ENCODE measurements at regions not wholly inside any gene's neighbourhood (a gene's known extent, or its start where the extent isn't known, plus 50 kb on each side); places are given as distances from the start of the nearest gene placed in this dataset.

DNA sequence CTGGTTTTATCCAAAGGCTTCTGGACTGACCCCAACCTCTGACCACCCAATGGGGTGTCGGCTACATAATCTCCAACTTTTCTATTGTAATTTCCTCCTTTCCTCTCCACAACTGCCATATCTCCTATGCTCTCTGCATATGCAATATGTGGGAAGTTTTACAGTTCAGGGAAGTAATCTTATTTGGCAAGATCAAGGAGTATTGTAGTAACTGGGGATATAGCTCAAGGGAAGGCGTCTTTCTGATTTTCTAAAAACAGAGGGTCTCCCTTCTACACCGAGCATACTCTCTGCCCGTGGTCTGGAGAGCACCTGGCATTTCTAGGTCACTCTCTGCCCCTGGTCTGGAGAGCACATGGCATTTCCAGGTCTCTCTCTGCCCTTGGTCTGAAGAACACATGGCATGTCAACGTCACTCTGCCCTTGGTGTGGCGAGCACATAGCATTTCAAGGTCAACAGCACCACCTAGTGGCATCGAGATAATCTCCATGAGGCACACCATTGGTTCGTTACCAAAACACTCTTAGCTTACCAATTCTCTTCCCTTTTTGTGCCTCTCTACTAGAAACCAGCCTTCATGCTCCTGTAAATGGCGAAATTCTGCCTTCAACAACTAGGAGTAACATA, 616.4 kb upstream of the NUDT12 start:
- TF ChIP-seq, protein P1, sequence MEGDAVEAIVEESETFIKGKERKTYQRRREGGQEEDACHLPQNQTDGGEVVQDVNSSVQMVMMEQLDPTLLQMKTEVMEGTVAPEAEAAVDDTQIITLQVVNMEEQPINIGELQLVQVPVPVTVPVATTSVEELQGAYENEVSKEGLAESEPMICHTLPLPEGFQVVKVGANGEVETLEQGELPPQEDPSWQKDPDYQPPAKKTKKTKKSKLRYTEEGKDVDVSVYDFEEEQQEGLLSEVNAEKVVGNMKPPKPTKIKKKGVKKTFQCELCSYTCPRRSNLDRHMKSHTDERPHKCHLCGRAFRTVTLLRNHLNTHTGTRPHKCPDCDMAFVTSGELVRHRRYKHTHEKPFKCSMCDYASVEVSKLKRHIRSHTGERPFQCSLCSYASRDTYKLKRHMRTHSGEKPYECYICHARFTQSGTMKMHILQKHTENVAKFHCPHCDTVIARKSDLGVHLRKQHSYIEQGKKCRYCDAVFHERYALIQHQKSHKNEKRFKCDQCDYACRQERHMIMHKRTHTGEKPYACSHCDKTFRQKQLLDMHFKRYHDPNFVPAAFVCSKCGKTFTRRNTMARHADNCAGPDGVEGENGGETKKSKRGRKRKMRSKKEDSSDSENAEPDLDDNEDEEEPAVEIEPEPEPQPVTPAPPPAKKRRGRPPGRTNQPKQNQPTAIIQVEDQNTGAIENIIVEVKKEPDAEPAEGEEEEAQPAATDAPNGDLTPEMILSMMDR (IDR thresholded peaks at IDR 0.05; ENCODE audit: control extremely low read depth, extremely low read depth): peak; percentile 26
- ATAC-seq (ENCODE audit: insufficient read depth, low FRiP score): peak; percentile 62
- Histone ChIP-seq H3K4me1 (ENCODE audit: control insufficient read depth in 5 of 5, insufficient read depth in 5 of 5, low read length in 5 of 5) (no peaks in the 10 kb centered on the region), H3K27ac (ENCODE audit: low read depth in 1 of 2, low read length in 1 of 2) (no peak overlapping the region), H3K9ac (ENCODE audit: insufficient read depth in 1 of 2, low read length in 2 of 2) (no peak overlapping the region), H3K9me3 (ENCODE audit: control insufficient read depth in 4 of 4, insufficient read depth in 3 of 4, low read length in 3 of 4) (peaks cover 4 to 19% (median 11%) of the 10 kb centered on the region in 4 donors), H3K27me3 (ENCODE audit: control insufficient read depth in 3 of 3, insufficient read depth in 3 of 3, low read length in 2 of 3) (no peaks in the 10 kb centered on the region), H3K4me3 (no peak overlapping the region), H3K36me3 (ENCODE audit: control insufficient read depth in 4 of 4, insufficient read depth in 4 of 4, low read length in 4 of 4) (no peaks in the 10 kb centered on the region)
- no peak for DNase-seq
- WGBS, 2 donors: 70 to 81% methylated on average over 9 of the region's 9 CpGs

DNA sequence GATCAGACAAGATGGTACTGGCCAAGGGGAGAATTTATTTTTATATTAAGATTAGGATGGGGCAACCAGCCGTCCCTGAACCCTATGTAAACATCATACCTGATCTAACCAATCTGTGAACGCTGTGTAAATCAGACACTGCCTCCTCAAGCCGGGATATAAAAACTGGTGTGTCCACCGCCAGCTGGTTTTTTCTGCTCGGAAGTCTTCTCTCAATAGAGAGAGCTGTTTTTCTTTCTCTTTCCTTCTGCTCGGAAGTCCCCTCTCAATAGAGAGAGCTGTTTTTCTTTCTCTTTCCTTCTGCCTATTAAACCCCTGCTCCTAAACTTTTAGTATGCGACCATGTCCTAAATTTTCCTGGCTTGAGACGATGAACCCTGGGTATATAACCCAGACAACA, 615.5 kb upstream of the NUDT12 start:
- Histone ChIP-seq H3K4me3 (no peak overlapping the region), H3K4me1 (ENCODE audit: control insufficient read depth in 5 of 5, insufficient read depth in 5 of 5, low read length in 5 of 5) (no peaks in the 10 kb centered on the region), H3K9me3 (ENCODE audit: control insufficient read depth in 4 of 4, insufficient read depth in 3 of 4, low read length in 3 of 4) (peaks cover 4 to 19% (median 11%) of the 10 kb centered on the region in 4 donors), H3K27me3 (ENCODE audit: control insufficient read depth in 3 of 3, insufficient read depth in 3 of 3, low read length in 2 of 3) (no peaks in the 10 kb centered on the region), H3K9ac (ENCODE audit: insufficient read depth in 1 of 2, low read length in 2 of 2) (no peak overlapping the region), H3K27ac (ENCODE audit: low read depth in 1 of 2, low read length in 1 of 2) (no peak overlapping the region), H3K36me3 (ENCODE audit: control insufficient read depth in 4 of 4, insufficient read depth in 4 of 4, low read length in 4 of 4) (no peaks in the 10 kb centered on the region)
- 89 to 94% methylated on average over 8 of the region's 8 CpGs for whole genome bisulfite sequencing, 2 donors
- TF ChIP-seq, protein P1 (IDR thresholded peaks at IDR 0.05; ENCODE audit: control extremely low read depth, extremely low read depth): no peak
- DNase-seq: no peak
- no peak for ATAC-seq (ENCODE audit: insufficient read depth, low FRiP score)

DNA sequence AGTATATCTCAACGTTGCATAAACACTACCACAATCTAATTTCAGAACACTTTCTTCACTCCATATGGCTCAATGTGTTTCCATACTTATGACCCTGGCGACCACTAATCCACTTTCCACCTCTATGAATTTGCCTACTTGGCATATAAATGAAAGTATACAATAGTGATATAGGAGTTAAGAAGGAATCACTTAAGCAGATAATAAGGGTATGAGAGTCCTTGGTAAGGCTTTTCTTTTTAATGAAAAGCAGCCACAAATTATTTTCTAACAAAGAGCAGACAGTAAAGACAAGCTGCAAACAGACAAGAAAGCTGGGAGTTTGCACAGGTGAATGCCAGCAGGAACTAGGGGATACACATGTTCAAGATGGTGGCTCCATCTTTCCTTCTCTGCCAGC, 615.1 kb upstream of the NUDT12 start:
- no peak for ATAC-seq (ENCODE audit: insufficient read depth, low FRiP score)
- WGBS, 2 donors: 87% methylated on average over 2 of the region's 2 CpGs
- H3K9ac ChIP-seq (ENCODE audit: insufficient read depth in 1 of 2, low read length in 2 of 2): no peak overlapping the region
- H3K4me3 ChIP-seq: no peak overlapping the region
- TF ChIP-seq, protein P1 (IDR thresholded peaks at IDR 0.05; ENCODE audit: control extremely low read depth, extremely low read depth): no peak
- no peak for DNase-seq
- H3K9me3 ChIP-seq (ENCODE audit: control insufficient read depth in 4 of 4, insufficient read depth in 3 of 4, low read length in 3 of 4): peaks cover 4 to 19% (median 11%) of the 10 kb centered on the region in 4 donors
- H3K27ac ChIP-seq (ENCODE audit: low read depth in 1 of 2, low read length in 1 of 2): no peak overlapping the region
- H3K4me1 ChIP-seq (ENCODE audit: control insufficient read depth in 5 of 5, insufficient read depth in 5 of 5, low read length in 5 of 5): no peaks in the 10 kb centered on the region
- no peaks in the 10 kb centered on the region for H3K27me3 ChIP-seq (ENCODE audit: control insufficient read depth in 3 of 3, insufficient read depth in 3 of 3, low read length in 2 of 3)
- no peaks in the 10 kb centered on the region for H3K36me3 ChIP-seq (ENCODE audit: control insufficient read depth in 4 of 4, insufficient read depth in 4 of 4, low read length in 4 of 4)

DNA sequence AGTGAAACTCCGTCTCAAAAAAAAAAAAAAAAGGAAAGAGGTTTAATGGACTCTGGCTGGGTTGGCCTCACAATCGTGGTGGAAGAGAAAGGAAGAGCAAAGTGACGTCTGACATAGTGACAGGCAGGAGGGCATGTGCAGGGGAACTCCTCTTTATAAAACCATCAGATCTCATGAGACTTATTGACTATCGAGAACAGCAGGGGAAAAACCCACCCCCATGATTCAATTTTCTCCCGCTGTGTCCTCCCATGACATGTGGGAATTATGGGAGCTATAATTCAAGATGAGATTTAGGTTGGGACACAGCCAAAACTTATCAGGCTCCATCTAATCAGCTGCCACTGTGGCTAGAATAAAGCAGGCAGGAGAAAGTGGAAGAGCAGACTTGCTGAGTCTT, 610.4 kb upstream of the NUDT12 start:
- H3K36me3 ChIP-seq (ENCODE audit: control insufficient read depth in 4 of 4, insufficient read depth in 4 of 4, low read length in 4 of 4): no peaks in the 10 kb centered on the region
- no peak overlapping the region for H3K4me3 ChIP-seq
- ATAC-seq (ENCODE audit: insufficient read depth, low FRiP score) (no peak), DNase-seq (no peak)
- H3K9me3 ChIP-seq (ENCODE audit: control insufficient read depth in 4 of 4, insufficient read depth in 3 of 4, low read length in 3 of 4): no peaks in the 10 kb centered on the region
- 74 to 84% methylated on average over 5 of the region's 5 CpGs for WGBS, 2 donors
- H3K9ac ChIP-seq (ENCODE audit: insufficient read depth in 1 of 2, low read length in 2 of 2): no peak overlapping the region
- TF ChIP-seq, protein P1 (IDR thresholded peaks at IDR 0.05; ENCODE audit: control extremely low read depth, extremely low read depth): no peak
- no peaks in the 10 kb centered on the region for H3K4me1 ChIP-seq (ENCODE audit: control insufficient read depth in 5 of 5, insufficient read depth in 5 of 5, low read length in 5 of 5)
- H3K27me3 ChIP-seq (ENCODE audit: control insufficient read depth in 3 of 3, insufficient read depth in 3 of 3, low read length in 2 of 3): no peaks in the 10 kb centered on the region
- no peak overlapping the region for H3K27ac ChIP-seq (ENCODE audit: low read depth in 1 of 2, low read length in 1 of 2)
